ELF-1 (cell line): ENCODE measurements at regions not wholly inside any gene's neighbourhood (a gene's known extent, or its start where the extent isn't known, plus 50 kb on each side); places are given as distances from the start of the nearest gene placed in this dataset.

ENCODE experiments used
- DNase-seq: peaks from one replicate; pipeline ENCODE4 v3.0.0-alpha.2; 2016; ENCODE audit warnings: low read depth, low spot score

- no peak for DNase-seq
Observed at GRCh38 chr10:44326474-44327030, 58.3 kb downstream of the CXCL12 start.

- no peak for DNase-seq
Observed at GRCh38 chr10:44325596-44326307, 59.1 kb downstream of the CXCL12 start.

GRCh38 chr10:44325157-44325556 is 59.7 kb downstream of the CXCL12 start:
- no peak for DNase-seq

GRCh38 chr10:44323838-44324237 is 61.1 kb downstream of the CXCL12 start:
- no peak for DNase-seq

GRCh38 chr10:44322137-44322536 is 62.8 kb downstream of the CXCL12 start:
- no peak for DNase-seq

- DNase-seq, result no peak
Observed at GRCh38 chr10:44320756-44321155, 64.1 kb downstream of the CXCL12 start.

- no peak for DNase-seq
Observed at GRCh38 chr10:44317856-44318255, 67.0 kb downstream of the CXCL12 start.

- DNase-seq, result peak; percentile 75
Observed at GRCh38 chr10:44316922-44317215, 68.0 kb downstream of the CXCL12 start.

- DNase-seq, result peak; percentile 90
Observed at GRCh38 chr10:44316187-44316921, 68.5 kb downstream of the CXCL12 start.

- DNase-seq, result no peak
Observed at GRCh38 chr10:44314802-44315460, 70.0 kb downstream of the CXCL12 start.

GRCh38 chr10:44313761-44314165 is 71.1 kb downstream of the CXCL12 start:
- DNase-seq, result no peak

GRCh38 chr10:44312401-44312800 is 72.5 kb downstream of the CXCL12 start:
- peak; percentile 36 for DNase-seq

- DNase-seq, result no peak
Observed at GRCh38 chr10:44311563-44312051, 73.3 kb downstream of the CXCL12 start.

- DNase-seq, result peak; percentile 96
Observed at GRCh38 chr10:44310762-44311562, 73.9 kb downstream of the CXCL12 start.

GRCh38 chr10:44309939-44310761 is 74.7 kb downstream of the CXCL12 start:
- DNase-seq, result no peak

GRCh38 chr10:44309361-44309760 is 75.5 kb downstream of the CXCL12 start:
- DNase-seq, result no peak

GRCh38 chr10:44308935-44309334 is 76.0 kb downstream of the CXCL12 start:
- no peak for DNase-seq

- DNase-seq, result no peak
Observed at GRCh38 chr10:44307691-44308090, 77.2 kb downstream of the CXCL12 start.

- DNase-seq, result no peak
Observed at GRCh38 chr10:44306762-44307161, 78.1 kb downstream of the CXCL12 start.

- no peak for DNase-seq
Observed at GRCh38 chr10:44306147-44306710, 78.7 kb downstream of the CXCL12 start.
